Uterus (tissue), 2 donors: ENCODE measurements at regions not wholly inside any gene's neighbourhood (a gene's known extent, or its start where the extent isn't known, plus 50 kb on each side); places are given as distances from the start of the nearest gene placed in this dataset.

Experiments
- POLR2A ChIP-seq, 2 donors: fragments of 450-650 bp; IDR thresholded peaks; one replicate each; pipeline ENCODE4 v1.6.1; 2016; ENCODE audit warnings: antibody characterized with exemption in 2 of 2, mild to moderate bottlenecking in 1 of 2, moderate library complexity in 1 of 2
- TF ChIP-seq, protein P1 (sequence below), 4 experiments: fragments of 200-600 bp in 2 of 4; fragments of 450-650 bp in 2 of 4; sonication (generic) in 2 of 4; IDR thresholded peaks; one replicate each; pipeline ENCODE4 v1.5.1; 2016 to 2019; ENCODE audit warnings: antibody characterized with exemption in 4 of 4, mild to moderate bottlenecking in 2 of 4, moderate library complexity in 1 of 4

DNA sequence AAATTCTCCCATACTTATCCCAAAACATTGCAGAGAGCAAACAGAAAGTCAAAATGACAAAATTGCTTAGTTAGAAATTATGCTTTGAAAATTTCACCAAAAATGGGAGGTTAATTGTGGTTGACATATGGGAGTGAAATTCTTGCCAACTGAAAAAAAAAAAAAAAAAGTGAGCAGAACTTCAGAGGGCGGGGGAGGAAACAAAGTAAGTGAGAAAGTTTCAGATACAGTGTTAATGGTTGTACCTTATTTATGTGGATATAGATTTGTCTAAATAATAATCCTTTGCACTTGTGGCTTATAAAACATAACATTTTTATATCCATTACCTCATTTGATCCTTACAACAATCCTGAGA, 91.5 kb upstream of the RAP2B start:
- TF ChIP-seq, protein P1, sequence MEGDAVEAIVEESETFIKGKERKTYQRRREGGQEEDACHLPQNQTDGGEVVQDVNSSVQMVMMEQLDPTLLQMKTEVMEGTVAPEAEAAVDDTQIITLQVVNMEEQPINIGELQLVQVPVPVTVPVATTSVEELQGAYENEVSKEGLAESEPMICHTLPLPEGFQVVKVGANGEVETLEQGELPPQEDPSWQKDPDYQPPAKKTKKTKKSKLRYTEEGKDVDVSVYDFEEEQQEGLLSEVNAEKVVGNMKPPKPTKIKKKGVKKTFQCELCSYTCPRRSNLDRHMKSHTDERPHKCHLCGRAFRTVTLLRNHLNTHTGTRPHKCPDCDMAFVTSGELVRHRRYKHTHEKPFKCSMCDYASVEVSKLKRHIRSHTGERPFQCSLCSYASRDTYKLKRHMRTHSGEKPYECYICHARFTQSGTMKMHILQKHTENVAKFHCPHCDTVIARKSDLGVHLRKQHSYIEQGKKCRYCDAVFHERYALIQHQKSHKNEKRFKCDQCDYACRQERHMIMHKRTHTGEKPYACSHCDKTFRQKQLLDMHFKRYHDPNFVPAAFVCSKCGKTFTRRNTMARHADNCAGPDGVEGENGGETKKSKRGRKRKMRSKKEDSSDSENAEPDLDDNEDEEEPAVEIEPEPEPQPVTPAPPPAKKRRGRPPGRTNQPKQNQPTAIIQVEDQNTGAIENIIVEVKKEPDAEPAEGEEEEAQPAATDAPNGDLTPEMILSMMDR (IDR thresholded peaks at IDR 0.05), result no peak
- no peak for TF ChIP-seq POLR2A (IDR thresholded peaks at IDR 0.05)
